PC-9 (cell line): ENCODE measurements at regions not wholly inside any gene's neighbourhood (a gene's known extent, or its start where the extent isn't known, plus 50 kb on each side); places are given as distances from the start of the nearest gene placed in this dataset.

Experiments
- BruUV-seq: library from RNA; stranded (reverse); fragments of 400-500 nt; replicated peaks from 2 replicates; lab custom pipeline; 2021; lab: Mats Ljungman, UMichigan
- CTCF ChIA-PET: fragments of 300-600 bp; sonication (Branson Sonifier 250); formaldehyde crosslinking; loops from one replicate; lab custom pipeline; 2022; ENCODE audit warnings: antibody characterized with exemption; lab: Charles Lee
- POLR2A ChIA-PET: fragments of 300-600 bp; sonication (Branson Sonifier 250); formaldehyde crosslinking; loops from one replicate; lab custom pipeline; 2022; ENCODE audit warnings: antibody characterized with exemption; ENCODE audit not compliant: unreplicated experiment; lab: Charles Lee
- DNase-seq, 2 experiments: peaks; one replicate each; pipeline versions ENCODE4 v3.0.0 to v3.0.0-alpha.2; 2015 to 2022; ENCODE audit warnings: mixed read lengths in 1 of 2
- H2AFZ ChIP-seq: fragments of 200-600 bp; sonication (generic); 2 replicates; pipeline ENCODE4 v1.8.1; 2017; ENCODE audit warnings: antibody characterized with exemption
- H3F3A ChIP-seq: fragments of 200-600 bp; sonication (generic); 2 replicates; pipeline ENCODE4 v1.8.1; 2017; ENCODE audit warnings: antibody characterized with exemption, mild to moderate bottlenecking, low read depth; ENCODE audit not compliant: insufficient read depth
- H3K27ac ChIP-seq: fragments of 200-600 bp; sonication (generic); 2 replicates; pipeline ENCODE4 v1.6.1; 2016; ENCODE audit warnings: mixed run types
- H3K27me3 ChIP-seq: fragments of 200-600 bp; sonication (generic); 2 replicates; pipeline ENCODE4 v1.6.1; 2016; ENCODE audit warnings: low read depth, mixed run types; ENCODE audit not compliant: insufficient read depth
- H3K36me3 ChIP-seq: fragments of 200-600 bp; sonication (generic); 2 replicates; pipeline ENCODE4 v1.6.1; 2016; ENCODE audit warnings: low read depth, mixed run types
- H3K4me1 ChIP-seq: fragments of 200-600 bp; sonication (generic); replicated peaks from 2 replicates; pipeline ENCODE4 v1.6.1; 2016; ENCODE audit warnings: mixed run types; ENCODE audit not compliant: insufficient read depth
- H3K4me2 ChIP-seq: fragments of 200-600 bp; sonication (generic); 2 replicates; pipeline ENCODE4 v1.6.1; 2017; ENCODE audit warnings: mixed run types
- H3K4me3 ChIP-seq: fragments of 200-600 bp; sonication (generic); 2 replicates; pipeline ENCODE4 v1.6.1; 2016; ENCODE audit warnings: mixed run types
- H3K79me2 ChIP-seq: fragments of 200-600 bp; sonication (generic); 2 replicates; pipeline ENCODE4 v1.6.1; 2017; ENCODE audit warnings: low read depth, mixed run types
- H3K9me2 ChIP-seq: fragments of 200-600 bp; sonication (generic); 2 replicates; pipeline ENCODE4 v1.8.1; 2017; ENCODE audit warnings: mild to moderate bottlenecking; ENCODE audit not compliant: insufficient read depth
- H3K9me3 ChIP-seq: fragments of 200-600 bp; sonication (generic); 2 replicates; pipeline ENCODE4 v1.8.1; 2016; ENCODE audit warnings: low read depth; ENCODE audit not compliant: insufficient read depth
- H4K20me1 ChIP-seq: fragments of 200-600 bp; sonication (generic); 2 replicates; pipeline ENCODE4 v1.8.1; 2017; ENCODE audit not compliant: insufficient read depth
- EZH2 ChIP-seq: fragments of 200-600 bp; sonication (generic); IDR thresholded peaks from 2 replicates; pipeline ENCODE4 v1.8.0; 2017; ENCODE audit warnings: antibody characterized with exemption, low read depth
- intact Hi-C: fragments of 100-400 bp; cut with micrococcal nuclease; formaldehyde crosslinking; loops from one replicate; pipeline ENCODE4 v1.10.0; 2022; ENCODE audit not compliant: unreplicated experiment
- TF ChIP-seq, protein P1 (sequence below): fragments of 200-600 bp; sonication (generic); conservative IDR thresholded peaks from 2 replicates; pipeline ENCODE4 v1.6.1; 2017; ENCODE audit warnings: mixed run types, antibody characterized with exemption, mild to moderate bottlenecking, moderate library complexity

DNA sequence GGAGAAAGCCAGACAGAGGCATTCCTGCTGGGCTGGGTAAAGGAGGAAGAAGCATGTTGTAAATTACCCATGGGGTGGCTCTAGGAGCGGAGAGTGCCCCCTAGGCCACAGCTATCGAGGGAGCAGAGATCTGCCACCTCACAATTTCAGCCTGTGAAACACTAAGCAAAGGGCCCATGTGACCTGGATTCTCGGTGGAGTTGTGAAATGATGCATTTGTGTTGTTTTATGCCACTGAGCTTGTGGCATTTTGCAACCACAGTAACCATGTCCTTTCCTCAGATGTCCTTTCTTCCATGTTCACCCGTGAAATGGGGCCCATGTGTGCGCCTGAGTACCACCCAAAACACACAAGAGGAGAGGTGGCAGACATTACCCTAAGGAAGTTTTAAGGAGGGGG is 159.3 kb downstream of the SYK start:
- intact Hi-C loops, result no loop called here
- Histone ChIP-seq H4K20me1 (no peaks in the 10 kb centered on the region), H3K9me3 (no peaks in the 10 kb centered on the region), H3K9me2 (no peaks in the 10 kb centered on the region), H3F3A (peaks cover 5% of the 10 kb centered on the region; the same call in 1 of the 2 replicates), H3K79me2 (no peaks in the 10 kb centered on the region), H3K4me3 (no peak overlapping the region), H3K4me1 (peaks cover 35% of the 10 kb centered on the region), H3K27me3 (no peaks in the 10 kb centered on the region), H2AFZ (no peak overlapping the region), H3K36me3 (no peaks in the 10 kb centered on the region), H3K4me2 (no peak overlapping the region; the same call in 1 of the 2 replicates), H3K27ac (no peak overlapping the region)
- TF ChIP-seq, protein P1, sequence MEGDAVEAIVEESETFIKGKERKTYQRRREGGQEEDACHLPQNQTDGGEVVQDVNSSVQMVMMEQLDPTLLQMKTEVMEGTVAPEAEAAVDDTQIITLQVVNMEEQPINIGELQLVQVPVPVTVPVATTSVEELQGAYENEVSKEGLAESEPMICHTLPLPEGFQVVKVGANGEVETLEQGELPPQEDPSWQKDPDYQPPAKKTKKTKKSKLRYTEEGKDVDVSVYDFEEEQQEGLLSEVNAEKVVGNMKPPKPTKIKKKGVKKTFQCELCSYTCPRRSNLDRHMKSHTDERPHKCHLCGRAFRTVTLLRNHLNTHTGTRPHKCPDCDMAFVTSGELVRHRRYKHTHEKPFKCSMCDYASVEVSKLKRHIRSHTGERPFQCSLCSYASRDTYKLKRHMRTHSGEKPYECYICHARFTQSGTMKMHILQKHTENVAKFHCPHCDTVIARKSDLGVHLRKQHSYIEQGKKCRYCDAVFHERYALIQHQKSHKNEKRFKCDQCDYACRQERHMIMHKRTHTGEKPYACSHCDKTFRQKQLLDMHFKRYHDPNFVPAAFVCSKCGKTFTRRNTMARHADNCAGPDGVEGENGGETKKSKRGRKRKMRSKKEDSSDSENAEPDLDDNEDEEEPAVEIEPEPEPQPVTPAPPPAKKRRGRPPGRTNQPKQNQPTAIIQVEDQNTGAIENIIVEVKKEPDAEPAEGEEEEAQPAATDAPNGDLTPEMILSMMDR, result no peak
- TF ChIP-seq EZH2, result no peak
- ChIA-PET POLR2A (no interaction called here), CTCF (no interaction called here)
- DNase-seq, result no peak
- BruUV-seq, result no TSS peak

DNA sequence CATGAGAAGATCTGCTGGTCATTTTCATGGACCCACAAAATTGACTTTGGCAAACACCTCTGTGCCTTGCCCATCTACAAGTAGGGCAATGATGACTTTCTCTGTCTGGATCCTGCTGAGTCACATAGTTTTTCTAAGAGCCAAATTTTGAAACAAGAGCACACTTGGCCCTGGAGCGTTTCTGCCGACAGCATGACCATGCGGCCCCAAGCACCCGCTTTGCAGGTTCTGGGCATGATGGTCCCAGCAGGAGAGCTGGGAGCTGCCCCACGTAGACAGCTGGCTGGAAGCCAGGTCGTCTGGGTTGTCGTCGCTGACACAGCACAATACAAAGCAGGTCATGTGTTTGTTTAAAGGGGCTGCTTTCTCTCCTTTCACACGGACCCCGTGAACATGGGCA is 159.8 kb downstream of the SYK start:
- Histone ChIP-seq H4K20me1 (no peaks in the 10 kb centered on the region), H3K27ac (no peak overlapping the region), H2AFZ (no peak overlapping the region), H3K4me3 (no peak overlapping the region), H3K4me2 (no peak overlapping the region), H3K4me1 (peaks cover 35% of the 10 kb centered on the region), H3F3A (peaks cover 5% of the 10 kb centered on the region; the same call in 1 of the 2 replicates), H3K79me2 (no peaks in the 10 kb centered on the region), H3K27me3 (no peaks in the 10 kb centered on the region), H3K9me2 (no peaks in the 10 kb centered on the region), H3K9me3 (no peaks in the 10 kb centered on the region), H3K36me3 (no peaks in the 10 kb centered on the region)
- no TSS peak for BruUV-seq
- ChIA-PET CTCF (no interaction called here), POLR2A (no interaction called here)
- TF ChIP-seq, protein P1, result no peak
- no peak for TF ChIP-seq EZH2
- intact Hi-C loops, result no loop called here
- no peak for DNase-seq

DNA sequence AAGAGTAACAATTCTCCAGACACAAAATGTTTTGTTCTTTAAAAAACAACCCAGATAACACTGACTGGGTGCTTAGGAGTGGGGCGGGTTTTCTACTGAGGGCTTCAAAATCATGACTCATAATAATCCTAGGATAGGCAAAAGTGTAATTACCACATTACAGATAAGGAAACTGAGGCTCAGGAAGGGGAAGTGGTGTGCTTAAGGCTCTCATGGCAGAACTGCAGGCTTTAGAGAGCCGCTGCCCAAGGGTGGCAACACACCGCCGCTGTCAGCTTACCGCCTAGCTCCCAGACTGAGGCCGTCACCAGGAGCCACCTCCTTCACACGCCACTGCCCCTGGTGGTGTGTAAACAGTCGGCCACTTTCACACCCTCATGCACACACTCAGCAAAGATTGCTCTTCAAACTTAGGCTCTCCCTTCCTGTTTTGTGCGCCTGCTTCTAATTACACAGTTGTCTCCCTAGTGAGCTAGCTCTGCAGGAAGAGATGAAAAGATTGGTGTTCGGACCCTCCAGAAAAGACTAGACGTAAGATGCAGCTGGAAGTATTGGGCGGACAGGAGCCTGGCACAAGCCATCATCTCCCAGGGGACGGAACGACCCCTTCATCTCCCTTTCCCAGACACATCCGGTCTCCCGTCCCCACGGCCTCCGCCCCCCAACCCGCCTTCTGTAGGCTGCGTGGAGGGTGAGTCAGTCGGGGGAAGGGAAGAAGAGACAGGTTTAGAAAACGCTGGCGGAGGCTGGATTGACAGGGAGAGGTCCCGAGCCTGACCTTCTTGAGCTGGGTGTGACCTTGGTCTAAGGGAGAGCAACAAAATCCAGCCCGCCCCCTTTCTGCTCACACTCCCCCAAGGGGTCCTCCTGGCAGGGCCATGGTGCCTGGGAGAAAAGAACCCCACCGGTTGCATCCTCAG is 162.7 kb downstream of the SYK start:
- no peaks in the 10 kb centered on the region for H3K36me3 ChIP-seq
- POLR2A ChIA-PET, result interaction anchor here (0.6 kb wide), 1 partner anchor 47 kb away, joined by 6 read pairs; no protein-coding TSS in a partner anchor
- intact Hi-C loops, result loop anchor here (2.0 kb wide), 2 partner anchors 22 to 50 kb away; no protein-coding TSS in a partner anchor
- no peaks in the 10 kb centered on the region for H4K20me1 ChIP-seq
- H3K9me3 ChIP-seq, result no peaks in the 10 kb centered on the region
- no peaks in the 10 kb centered on the region for H3F3A ChIP-seq
- H3K27ac ChIP-seq, result no peak overlapping the region
- peak in 1 of 2 experiments; percentile 46 for DNase-seq
- no peaks in the 10 kb centered on the region for H3K27me3 ChIP-seq
- no TSS peak for BruUV-seq
- H3K4me2 ChIP-seq, result no peak overlapping the region
- H3K79me2 ChIP-seq, result no peaks in the 10 kb centered on the region
- CTCF ChIA-PET, result interaction anchor here (0.6 kb wide), 1 partner anchor 765 kb away, joined by 4 read pairs; no protein-coding TSS in a partner anchor
- H3K4me1 ChIP-seq, result peaks cover 13% of the 10 kb centered on the region
- H2AFZ ChIP-seq, result no peak overlapping the region
- TF ChIP-seq EZH2, result no peak
- TF ChIP-seq, protein P1, result no peak
- H3K4me3 ChIP-seq, result no peak overlapping the region
- H3K9me2 ChIP-seq, result no peaks in the 10 kb centered on the region
